ENCODE measurements at regions not wholly inside any gene's neighbourhood (a gene's known extent, or its start where the extent isn't known, plus 50 kb on each side); places are given as distances from the start of the nearest gene placed in this dataset.

DNA sequence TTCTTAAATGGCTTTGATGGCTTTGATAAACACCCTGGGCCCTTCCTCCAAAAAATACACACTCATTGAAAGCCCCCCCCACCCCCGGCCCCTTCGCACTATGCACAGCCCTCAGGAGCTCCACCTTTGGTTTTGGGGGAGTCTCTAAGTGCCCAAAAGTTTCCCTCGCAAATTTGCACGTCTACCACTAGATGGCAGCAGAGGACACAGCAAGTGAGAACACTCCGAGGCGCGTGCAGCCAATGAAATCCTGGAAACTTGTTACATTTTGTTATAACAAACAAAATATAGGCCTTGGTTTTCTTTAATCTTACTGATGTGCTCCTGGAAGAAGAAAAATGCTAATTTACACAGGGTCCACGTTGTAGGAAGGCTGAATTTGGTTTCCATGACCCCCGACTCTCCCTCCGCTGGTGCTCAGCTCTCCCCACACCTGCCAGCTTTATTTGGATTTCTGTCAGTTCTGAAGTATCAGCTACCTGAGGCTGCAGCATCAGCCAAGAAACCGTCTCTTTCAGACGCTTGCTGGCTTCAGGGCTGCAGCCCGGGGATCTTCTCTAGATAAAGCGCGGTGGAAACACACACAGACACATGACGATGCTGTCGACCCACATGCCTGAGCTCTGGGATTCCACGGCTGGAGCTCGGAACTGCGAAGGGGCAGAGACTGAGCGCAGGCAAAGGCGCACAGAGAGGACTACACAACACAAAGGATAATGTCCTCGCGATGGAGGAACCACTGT, 148.3 kb upstream of the RPS6KA2 start:
- no peaks in the 10 kb centered on the region for H3K4me1 ChIP-seq (ENCODE audit: low read depth)
- no peaks in the 10 kb centered on the region for H3K36me3 ChIP-seq
- H3K27me3 ChIP-seq = peaks cover 17% of the 10 kb centered on the region
- H3K27ac ChIP-seq = no peak overlapping the region
- no peak overlapping the region for H3K4me3 ChIP-seq
- H3K9me3 ChIP-seq (ENCODE audit: low read depth) = no peaks in the 10 kb centered on the region
- TF ChIP-seq, protein P1, sequence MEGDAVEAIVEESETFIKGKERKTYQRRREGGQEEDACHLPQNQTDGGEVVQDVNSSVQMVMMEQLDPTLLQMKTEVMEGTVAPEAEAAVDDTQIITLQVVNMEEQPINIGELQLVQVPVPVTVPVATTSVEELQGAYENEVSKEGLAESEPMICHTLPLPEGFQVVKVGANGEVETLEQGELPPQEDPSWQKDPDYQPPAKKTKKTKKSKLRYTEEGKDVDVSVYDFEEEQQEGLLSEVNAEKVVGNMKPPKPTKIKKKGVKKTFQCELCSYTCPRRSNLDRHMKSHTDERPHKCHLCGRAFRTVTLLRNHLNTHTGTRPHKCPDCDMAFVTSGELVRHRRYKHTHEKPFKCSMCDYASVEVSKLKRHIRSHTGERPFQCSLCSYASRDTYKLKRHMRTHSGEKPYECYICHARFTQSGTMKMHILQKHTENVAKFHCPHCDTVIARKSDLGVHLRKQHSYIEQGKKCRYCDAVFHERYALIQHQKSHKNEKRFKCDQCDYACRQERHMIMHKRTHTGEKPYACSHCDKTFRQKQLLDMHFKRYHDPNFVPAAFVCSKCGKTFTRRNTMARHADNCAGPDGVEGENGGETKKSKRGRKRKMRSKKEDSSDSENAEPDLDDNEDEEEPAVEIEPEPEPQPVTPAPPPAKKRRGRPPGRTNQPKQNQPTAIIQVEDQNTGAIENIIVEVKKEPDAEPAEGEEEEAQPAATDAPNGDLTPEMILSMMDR (IDR thresholded peaks at IDR 0.05; ENCODE audit: low read depth, low read length) = peak; percentile 93
- DNase-seq (ENCODE audit: low read depth in 1 of 2, low spot score in 1 of 2) = peak; percentile 82 to 84

DNA sequence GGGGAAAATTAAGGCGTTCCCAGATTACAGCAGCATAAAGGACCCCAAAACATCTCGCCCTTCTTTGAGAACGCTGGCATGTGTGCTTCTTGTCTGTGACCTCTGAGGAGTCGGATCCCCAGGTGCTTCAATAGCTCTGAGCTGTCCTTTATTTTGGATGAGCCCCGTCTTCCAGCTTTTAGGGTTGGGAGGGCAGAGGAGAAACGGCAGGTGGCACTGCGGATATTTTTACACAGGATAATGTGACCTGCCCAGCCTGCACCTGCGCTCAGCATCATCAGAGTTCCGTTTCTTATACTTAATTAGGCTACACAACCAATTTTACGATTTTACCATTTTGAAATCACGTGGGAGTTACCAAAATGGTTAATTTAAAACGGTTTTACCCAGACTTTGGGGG, 147.7 kb upstream of the RPS6KA2 start:
- H3K27me3 ChIP-seq = peaks cover 17% of the 10 kb centered on the region
- H3K36me3 ChIP-seq = no peaks in the 10 kb centered on the region
- H3K4me3 ChIP-seq = no peak overlapping the region
- H3K4me1 ChIP-seq (ENCODE audit: low read depth) = no peaks in the 10 kb centered on the region
- no peak for DNase-seq (ENCODE audit: low read depth in 1 of 2, low spot score in 1 of 2)
- H3K27ac ChIP-seq = no peak overlapping the region
- no peaks in the 10 kb centered on the region for H3K9me3 ChIP-seq (ENCODE audit: low read depth)
- TF ChIP-seq, protein P1 (IDR thresholded peaks at IDR 0.05; ENCODE audit: low read depth, low read length) = no peak

DNA sequence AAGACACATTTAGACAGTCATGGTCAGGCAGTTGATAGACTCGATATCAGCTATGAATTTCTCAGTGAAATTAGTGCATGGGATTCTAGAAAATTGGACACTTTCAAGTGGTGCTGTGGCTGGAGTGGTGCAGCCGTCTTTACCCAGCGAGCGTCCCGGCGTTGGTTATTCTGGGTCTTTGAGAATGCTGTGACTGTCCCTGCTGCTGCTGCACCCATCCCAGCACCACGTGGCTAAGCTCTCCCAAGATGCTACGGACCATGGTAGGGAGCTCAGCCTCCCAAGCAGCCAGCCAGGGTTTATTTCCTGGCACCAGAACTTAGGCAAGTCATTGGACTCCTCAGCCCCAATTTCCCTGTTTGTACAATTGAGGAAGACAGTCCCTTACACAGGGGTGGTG, 147.2 kb upstream of the RPS6KA2 start:
- H3K9me3 ChIP-seq (ENCODE audit: low read depth) = no peaks in the 10 kb centered on the region
- TF ChIP-seq, protein P1 (IDR thresholded peaks at IDR 0.05; ENCODE audit: low read depth, low read length) = no peak
- DNase-seq (ENCODE audit: low read depth in 1 of 2, low spot score in 1 of 2) = no peak
- H3K36me3 ChIP-seq = no peaks in the 10 kb centered on the region
- H3K4me1 ChIP-seq (ENCODE audit: low read depth) = no peaks in the 10 kb centered on the region
- peaks cover 17% of the 10 kb centered on the region for H3K27me3 ChIP-seq
- H3K27ac ChIP-seq = no peak overlapping the region
- no peak overlapping the region for H3K4me3 ChIP-seq

DNA sequence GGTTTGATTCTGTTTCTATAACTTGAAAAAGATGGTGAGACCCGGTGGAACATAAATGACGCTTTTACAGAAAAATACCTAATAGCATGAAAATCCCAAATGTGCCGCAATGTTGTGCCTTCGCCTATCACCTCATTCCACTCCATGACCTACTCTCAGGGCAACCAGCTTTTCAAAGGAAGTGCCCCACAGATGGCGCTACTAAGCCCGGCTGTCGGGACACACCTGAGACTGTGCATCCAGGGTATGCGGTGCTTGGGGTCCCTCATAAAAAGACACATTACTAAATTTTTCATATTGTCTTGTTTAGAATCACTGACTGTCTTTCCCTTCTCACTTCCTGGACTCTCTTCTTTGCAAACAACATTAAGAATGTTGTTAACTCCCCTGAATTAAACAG, 145.5 kb upstream of the RPS6KA2 start:
- no peak for DNase-seq (ENCODE audit: low read depth in 1 of 2, low spot score in 1 of 2)
- no peaks in the 10 kb centered on the region for H3K36me3 ChIP-seq
- TF ChIP-seq, protein P1 (IDR thresholded peaks at IDR 0.05; ENCODE audit: low read depth, low read length) = peak; percentile 23
- H3K9me3 ChIP-seq (ENCODE audit: low read depth) = no peaks in the 10 kb centered on the region
- no peaks in the 10 kb centered on the region for H3K4me1 ChIP-seq (ENCODE audit: low read depth)
- H3K27ac ChIP-seq = no peak overlapping the region
- H3K27me3 ChIP-seq = peaks cover 17% of the 10 kb centered on the region
- no peak overlapping the region for H3K4me3 ChIP-seq

DNA sequence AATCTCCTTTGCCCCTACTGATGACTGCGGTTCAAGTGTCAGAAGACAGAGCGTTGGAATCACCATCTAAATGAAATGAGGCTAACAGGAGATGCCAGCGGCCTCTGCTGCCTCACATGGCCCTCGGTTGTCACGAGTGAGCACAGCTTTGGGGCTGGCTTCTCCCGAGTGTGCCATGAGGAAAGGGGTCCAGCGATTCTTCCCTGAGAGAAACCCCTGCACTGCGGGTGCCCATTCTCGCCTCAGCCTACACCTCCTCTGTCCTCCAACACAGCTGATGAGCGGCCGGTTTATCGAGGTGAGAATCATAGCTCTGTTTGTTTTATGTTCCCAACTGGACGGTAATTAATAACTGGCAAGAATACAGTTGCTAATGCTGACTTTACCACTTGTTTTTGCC, 144.7 kb upstream of the RPS6KA2 start:
- no peak for DNase-seq (ENCODE audit: low read depth in 1 of 2, low spot score in 1 of 2)
- H3K4me1 ChIP-seq (ENCODE audit: low read depth) = no peaks in the 10 kb centered on the region
- H3K27ac ChIP-seq = no peak overlapping the region
- H3K27me3 ChIP-seq = peaks cover 16% of the 10 kb centered on the region
- no peaks in the 10 kb centered on the region for H3K9me3 ChIP-seq (ENCODE audit: low read depth)
- H3K36me3 ChIP-seq = no peaks in the 10 kb centered on the region
- TF ChIP-seq, protein P1 (IDR thresholded peaks at IDR 0.05; ENCODE audit: low read depth, low read length) = no peak
- H3K4me3 ChIP-seq = no peak overlapping the region

Measured in cardiac muscle cell (in vitro differentiated cells and primary cell).